ENCODE measurements at regions not wholly inside any gene's neighbourhood (a gene's known extent, or its start where the extent isn't known, plus 50 kb on each side); places are given as distances from the start of the nearest gene placed in this dataset.

DNA sequence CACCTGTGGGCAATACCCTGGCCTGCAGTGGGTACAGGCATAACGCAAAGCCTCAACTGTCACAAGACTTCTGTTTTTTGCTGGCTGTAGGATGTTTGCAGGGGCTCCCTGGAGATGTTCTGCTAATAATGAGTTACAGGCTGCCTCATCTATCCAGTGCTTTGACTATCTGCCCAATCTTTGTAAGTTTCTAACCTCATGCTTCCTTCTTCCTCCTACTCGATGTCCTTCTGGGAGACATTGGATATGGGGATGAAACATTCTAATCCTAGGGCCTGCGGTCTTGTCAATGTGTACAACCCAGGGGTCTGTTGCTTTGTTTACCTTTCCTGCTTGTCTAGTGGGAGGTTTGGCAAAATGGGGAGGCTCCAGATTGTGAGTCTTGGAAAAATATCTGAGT is 136.8 kb upstream of the TCF21 start:
- no peak for DNase-seq (ENCODE audit: low read depth in 2 of 3, low spot score in 1 of 3)

DNA sequence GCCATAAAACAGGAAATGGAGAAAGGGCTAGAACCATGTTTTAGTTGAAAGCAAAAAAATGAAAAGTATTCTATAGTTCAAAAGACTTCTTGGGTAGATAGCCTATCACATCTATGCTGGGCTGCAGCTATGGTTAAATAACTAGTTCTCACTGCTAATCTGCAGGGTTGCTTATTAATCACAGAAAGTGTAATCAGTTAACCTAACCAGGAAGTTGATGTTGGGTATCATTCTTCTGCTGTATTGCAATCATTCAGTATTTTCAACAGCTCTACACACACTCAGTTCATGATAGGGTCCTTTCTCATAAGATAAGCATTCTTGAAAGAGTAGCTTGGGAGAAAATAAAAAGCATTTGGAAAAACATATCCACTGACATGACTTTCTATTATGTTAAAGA is 135.2 kb upstream of the TCF21 start:
- no peak for DNase-seq (ENCODE audit: low read depth in 2 of 3, low spot score in 1 of 3)

DNA sequence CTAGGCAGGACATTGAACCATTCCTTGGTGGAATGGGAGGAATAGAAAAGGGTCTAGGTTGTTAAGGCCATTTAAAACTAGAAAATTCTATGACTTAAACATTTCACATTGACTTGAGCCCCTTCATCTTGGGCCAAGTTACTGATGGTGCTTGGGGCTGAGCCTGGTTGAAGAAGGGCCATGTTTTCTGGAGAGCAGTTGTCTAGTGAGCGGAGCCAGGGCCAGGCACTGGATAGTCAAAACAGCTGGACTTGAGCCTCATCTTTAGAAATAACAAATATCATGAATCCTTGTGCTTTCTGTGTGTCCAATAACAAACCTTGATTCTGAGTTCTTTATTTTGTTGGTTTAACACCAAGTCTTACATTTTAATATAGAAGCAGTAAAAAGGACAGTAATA is 134.6 kb upstream of the TCF21 start:
- DNase-seq (ENCODE audit: low read depth in 2 of 3, low spot score in 1 of 3): no peak

GRCh38 chr6:133756078-133756695 is 132.7 kb upstream of the TCF21 start:
- DNase-seq (ENCODE audit: low read depth in 2 of 3, low spot score in 1 of 3): no peak

GRCh38 chr6:133757335-133757734 is 131.6 kb upstream of the TCF21 start:
- DNase-seq (ENCODE audit: low read depth in 2 of 3, low spot score in 1 of 3): no peak

DNA sequence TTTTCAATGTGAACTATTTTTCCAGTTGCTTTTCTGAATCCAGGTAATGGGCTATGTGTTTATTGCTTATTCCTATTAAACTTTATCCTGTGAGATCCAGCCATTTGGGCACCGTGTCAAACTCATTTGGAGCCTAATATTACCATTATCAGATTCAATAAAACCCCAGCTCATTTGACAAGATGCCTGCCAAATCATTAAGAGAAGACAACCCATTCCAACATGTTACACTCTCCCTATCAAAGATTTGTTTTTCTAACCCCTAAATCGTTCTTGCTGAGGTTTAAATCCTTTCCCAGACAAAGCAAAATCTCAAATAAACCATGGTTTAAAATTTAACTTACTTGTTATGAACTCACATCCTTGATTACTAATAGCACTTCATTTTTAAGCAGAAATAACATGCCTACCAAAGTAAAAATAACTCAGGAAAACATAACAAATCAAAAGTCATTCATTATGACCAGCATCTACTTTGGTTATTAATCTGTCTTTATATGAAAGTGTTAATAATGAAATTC is 130.0 kb upstream of the TCF21 start:
- DNase-seq (ENCODE audit: low read depth in 2 of 3, low spot score in 1 of 3): no peak

DNA sequence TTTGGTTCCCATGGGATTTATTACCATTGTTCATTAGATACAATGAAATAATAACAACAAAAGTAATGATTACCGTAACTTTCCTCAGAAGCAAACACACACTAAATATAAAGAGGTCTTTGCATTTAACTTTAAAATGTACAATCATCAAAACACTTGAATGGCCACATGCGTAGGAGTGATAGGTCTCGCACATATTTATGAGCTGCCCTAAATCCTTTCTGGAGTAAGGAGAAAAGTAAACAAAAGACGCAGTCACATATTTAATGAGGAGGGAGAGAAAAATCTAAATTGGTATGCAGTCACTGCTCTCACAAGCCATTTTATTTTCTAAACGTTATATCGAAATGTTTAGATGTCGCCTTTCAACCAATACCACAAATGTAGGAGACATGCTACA is 129.4 kb upstream of the TCF21 start:
- no peak for DNase-seq (ENCODE audit: low read depth in 2 of 3, low spot score in 1 of 3)

DNA sequence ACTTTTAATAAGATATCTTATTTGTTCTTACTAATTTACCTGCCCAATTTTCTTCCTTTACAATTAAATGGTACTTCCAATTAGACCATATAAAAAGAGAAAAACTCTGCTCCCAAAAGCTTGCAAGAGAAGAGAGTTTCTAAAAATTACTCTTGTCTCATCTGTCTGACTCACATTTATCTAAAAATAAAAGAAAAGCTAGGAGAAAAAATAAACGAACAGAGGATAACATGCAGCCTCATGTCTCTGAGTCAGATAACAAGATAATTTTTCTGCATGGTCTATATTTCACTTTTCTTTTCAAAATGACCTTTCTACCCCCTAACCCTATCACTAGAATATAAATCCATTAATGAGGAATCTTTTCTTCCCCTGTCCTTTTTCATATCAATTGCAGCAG is 127.2 kb upstream of the TCF21 start:
- no peak for DNase-seq (ENCODE audit: low read depth in 2 of 3, low spot score in 1 of 3)

- DNase-seq (ENCODE audit: low read depth in 2 of 3, low spot score in 1 of 3): no peak
Measured at GRCh38 chr6:133764008-133764753, 124.7 kb upstream of the TCF21 start.

DNA sequence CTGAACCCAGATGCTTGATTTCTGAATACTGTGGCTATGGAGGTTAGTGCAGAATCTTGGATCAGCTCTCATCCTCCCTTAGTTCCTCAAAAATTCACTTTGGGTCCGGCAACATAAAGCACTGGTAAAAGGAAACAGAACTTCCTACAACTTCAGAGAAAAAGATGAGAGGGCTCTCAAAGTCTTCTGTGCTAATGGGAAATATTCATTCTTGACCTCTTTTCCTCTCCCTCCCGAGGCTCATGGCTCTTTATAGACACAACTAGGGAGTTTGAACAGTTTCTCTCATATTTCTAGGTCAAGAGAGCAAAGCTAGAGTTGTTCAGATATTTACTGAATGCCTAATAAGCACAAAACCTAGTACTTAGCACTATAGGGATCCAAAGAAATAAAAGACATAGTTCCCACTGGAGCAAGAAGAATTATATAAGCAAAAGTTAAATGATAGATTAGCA is 124.1 kb upstream of the TCF21 start:
- no peak for DNase-seq (ENCODE audit: low read depth in 2 of 3, low spot score in 1 of 3)

DNA sequence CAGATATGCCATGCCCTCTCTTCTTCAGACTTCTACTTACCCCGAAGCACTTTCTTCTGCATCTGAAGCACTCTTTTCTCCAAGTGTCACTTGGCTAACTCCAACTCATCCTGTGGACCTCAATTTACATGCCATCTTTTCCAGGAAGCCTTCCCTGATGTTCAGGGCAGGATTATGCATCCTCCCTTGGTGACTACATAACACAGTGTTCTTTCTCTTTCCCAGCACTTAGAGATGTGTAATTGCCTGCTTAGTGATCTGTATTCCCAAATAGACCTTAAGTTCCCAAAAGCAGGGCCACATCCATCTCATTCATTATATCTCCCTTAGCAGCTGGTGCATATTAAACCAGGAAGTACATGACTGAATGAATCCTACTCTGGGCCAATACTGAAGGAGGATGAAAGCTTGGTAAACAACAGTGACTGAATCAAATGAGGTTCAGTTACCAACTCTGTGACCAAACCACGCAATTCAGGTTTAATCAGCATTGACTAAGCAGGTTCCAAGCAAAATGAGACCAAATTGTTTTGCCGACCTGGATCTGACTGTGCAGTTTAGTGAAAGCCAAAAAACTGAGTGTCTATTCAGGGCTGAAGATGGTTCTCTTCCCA is 121.4 kb upstream of the TCF21 start:
- no peak for DNase-seq (ENCODE audit: low read depth in 2 of 3, low spot score in 1 of 3)

- DNase-seq (ENCODE audit: low read depth in 2 of 3, low spot score in 1 of 3): no peak
Measured at GRCh38 chr6:133768656-133769295, 120.1 kb upstream of the TCF21 start.

DNA sequence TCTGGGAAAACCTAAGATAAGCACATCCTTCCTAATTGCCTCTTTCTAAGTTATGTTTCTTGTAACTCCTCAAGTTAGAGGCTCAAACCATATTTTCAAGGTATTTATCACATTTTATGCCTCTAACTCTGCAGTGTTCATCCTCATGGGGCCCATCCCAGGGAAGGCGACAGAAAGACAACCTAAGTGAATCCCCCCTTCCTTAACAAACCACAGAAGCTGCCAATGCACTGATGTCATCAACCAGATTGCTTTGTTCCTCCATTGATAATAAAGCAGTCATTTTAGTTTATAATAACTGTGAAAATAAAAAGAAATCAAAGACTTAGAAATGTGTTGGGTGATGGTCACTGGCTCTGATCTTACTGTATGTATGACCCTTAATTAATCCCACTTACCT is 119.5 kb upstream of the TCF21 start:
- no peak for DNase-seq (ENCODE audit: low read depth in 2 of 3, low spot score in 1 of 3)

DNA sequence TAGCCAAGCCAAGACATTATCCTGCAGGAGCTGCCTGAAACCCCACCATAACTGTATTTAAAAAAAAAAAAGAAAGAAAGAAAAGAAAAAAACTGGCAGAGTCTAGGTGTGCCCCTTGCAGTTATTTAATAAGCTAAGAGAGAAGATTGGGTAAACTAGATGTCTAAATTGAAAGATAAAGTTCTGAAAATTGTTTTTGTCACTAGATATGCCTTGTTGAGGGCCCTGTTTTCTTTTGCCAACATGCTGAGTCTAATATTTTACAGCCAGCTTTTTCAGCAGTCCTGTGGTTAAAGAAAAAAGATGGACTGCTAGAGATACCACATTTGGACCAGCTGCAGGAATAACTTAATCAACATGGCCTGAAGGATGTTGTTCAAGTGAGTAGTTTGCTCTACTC is 116.3 kb upstream of the TCF21 start:
- DNase-seq (ENCODE audit: low read depth in 2 of 3, low spot score in 1 of 3): no peak

DNA sequence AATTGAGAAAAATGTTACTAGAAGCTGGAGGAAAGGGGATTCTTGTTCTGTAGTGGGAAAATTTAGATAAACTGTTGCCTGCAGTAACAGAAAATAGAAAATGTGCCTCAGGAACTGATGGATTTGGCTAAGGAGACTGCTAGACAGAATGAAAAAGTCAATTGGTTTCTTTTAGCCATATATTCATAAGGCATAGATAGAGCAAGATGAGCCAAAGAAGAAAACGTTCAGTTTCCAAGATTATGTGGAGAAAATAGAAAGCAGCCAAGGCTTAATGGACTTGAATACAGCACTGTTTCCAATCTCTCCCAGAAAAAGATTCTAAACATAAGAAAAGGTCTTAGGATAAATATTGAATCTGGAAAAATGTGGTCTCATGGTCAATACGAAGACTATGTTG is 115.1 kb upstream of the TCF21 start:
- DNase-seq (ENCODE audit: low read depth in 2 of 3, low spot score in 1 of 3): no peak

- DNase-seq (ENCODE audit: low read depth in 2 of 3, low spot score in 1 of 3): no peak
Measured at GRCh38 chr6:133774356-133774755, 114.6 kb upstream of the TCF21 start.

GRCh38 chr6:133778414-133779130 is 110.3 kb upstream of the TCF21 start:
- no peak for DNase-seq (ENCODE audit: low read depth in 2 of 3, low spot score in 1 of 3)

DNA sequence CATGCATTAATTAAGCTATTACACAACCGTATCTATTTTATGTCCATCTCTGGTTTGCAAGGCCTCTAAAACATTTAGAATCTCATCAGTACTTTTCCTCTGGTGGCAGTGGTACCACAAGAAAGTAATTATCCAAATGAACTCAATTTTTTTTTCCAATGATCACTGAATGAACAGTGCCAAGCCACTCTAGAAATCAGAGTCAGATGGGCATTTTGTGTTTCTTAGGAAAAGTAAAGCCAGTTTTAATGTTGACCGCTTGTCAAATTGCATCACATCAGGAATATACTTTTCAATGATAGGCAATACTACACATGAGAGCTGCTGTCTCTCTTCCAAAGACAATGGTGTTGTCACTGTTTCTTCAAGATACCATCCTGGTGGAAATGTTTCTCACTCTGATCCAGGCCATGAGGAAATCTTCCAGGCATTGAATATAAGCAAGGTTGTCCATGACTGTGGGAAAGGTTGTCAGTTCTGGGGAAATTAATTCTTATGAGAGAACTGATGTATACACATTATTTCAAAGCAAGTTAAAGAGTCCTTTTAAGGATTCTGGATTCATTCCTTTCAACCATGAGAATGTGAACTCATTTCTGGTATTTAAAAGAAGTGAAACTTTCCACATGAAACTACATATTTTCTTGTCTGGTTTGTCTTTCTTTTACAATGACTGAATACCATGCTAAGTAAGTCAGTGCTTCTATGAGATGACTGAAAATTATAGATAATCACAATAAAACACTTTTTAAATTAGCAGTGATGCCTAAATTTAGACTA is 108.8 kb upstream of the TCF21 start:
- DNase-seq (ENCODE audit: low read depth in 2 of 3, low spot score in 1 of 3): no peak

- DNase-seq (ENCODE audit: low read depth in 2 of 3, low spot score in 1 of 3): no peak
Measured at GRCh38 chr6:133786016-133786415, 102.9 kb upstream of the TCF21 start.

GRCh38 chr6:133787122-133787521 is 101.8 kb upstream of the TCF21 start:
- DNase-seq (ENCODE audit: low read depth in 2 of 3, low spot score in 1 of 3): no peak

Data from stimulated activated CD4-positive, alpha-beta T cell treated with anti-CD3 and anti-CD28 coated beads, Interleukin-12 subunit alpha, Interleukin-12 subunit beta, amount 100 ng/mL, for 48 hours (primary cell).